ENCODE measurements at regions not wholly inside any gene's neighbourhood (a gene's known extent, or its start where the extent isn't known, plus 50 kb on each side); places are given as distances from the start of the nearest gene placed in this dataset.

DNA sequence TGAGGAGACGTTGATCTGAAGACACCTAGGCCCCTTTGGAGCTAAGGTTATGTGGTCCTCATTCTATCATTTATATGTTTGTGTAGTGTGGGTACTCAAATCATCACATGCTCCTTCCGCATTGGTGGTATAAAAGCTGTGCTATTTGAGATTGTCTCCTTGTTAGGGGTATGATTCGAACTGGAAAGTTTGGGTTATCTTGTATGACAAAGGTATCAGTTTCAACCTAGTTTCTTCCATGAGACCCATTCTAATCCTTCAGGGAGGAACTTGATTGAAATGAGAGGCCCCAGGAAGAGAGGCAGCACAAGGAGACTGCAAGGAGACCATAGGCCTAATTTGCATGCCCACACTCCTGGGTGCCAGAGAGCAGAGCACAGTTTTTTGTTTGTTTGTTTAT lies 104.2 kb upstream of the TIAM2 start:
- H3K4me1 ChIP-seq, result no peaks in the 10 kb centered on the region
- intact Hi-C loops (cut with DNase I; ENCODE audit: low total_unique reads), result no loop called here
- no peak for DNase-seq
- no peaks in the 10 kb centered on the region for H3K27me3 ChIP-seq
- no peaks in the 10 kb centered on the region for H3K9me3 ChIP-seq
- H3K4me3 ChIP-seq, result no peak overlapping the region
- H3K27ac ChIP-seq, result no peak overlapping the region
- no peak for TF ChIP-seq POLR2A (IDR thresholded peaks at IDR 0.05)
- TF ChIP-seq, protein P1, sequence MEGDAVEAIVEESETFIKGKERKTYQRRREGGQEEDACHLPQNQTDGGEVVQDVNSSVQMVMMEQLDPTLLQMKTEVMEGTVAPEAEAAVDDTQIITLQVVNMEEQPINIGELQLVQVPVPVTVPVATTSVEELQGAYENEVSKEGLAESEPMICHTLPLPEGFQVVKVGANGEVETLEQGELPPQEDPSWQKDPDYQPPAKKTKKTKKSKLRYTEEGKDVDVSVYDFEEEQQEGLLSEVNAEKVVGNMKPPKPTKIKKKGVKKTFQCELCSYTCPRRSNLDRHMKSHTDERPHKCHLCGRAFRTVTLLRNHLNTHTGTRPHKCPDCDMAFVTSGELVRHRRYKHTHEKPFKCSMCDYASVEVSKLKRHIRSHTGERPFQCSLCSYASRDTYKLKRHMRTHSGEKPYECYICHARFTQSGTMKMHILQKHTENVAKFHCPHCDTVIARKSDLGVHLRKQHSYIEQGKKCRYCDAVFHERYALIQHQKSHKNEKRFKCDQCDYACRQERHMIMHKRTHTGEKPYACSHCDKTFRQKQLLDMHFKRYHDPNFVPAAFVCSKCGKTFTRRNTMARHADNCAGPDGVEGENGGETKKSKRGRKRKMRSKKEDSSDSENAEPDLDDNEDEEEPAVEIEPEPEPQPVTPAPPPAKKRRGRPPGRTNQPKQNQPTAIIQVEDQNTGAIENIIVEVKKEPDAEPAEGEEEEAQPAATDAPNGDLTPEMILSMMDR (IDR thresholded peaks at IDR 0.05), result no peak
- no peaks in the 10 kb centered on the region for H3K36me3 ChIP-seq

DNA sequence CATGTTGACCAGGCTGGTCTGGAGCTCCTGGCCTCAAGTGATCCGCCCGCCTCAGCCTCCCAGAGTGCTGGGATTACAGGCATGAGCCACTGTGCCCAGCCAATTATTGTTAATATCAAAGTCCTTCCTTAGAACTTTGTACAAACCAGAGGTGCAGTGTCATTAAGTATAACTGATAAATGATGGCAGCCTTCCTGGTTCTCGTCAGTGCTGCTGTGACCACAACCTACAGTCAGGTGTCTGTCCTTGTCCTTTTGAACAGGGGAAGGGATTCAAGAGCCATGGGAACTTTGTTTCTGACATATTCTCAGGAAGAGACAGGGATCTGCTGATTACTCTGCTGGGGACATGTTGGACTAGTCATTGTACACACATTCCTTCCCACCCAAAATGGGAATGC lies 103.2 kb upstream of the TIAM2 start:
- intact Hi-C loops (cut with DNase I; ENCODE audit: low total_unique reads), result no loop called here
- TF ChIP-seq, protein P1 (IDR thresholded peaks at IDR 0.05), result no peak
- no peak for TF ChIP-seq POLR2A (IDR thresholded peaks at IDR 0.05)
- DNase-seq, result no peak
- no peak overlapping the region for H3K27ac ChIP-seq
- no peaks in the 10 kb centered on the region for H3K4me1 ChIP-seq
- no peaks in the 10 kb centered on the region for H3K36me3 ChIP-seq
- H3K27me3 ChIP-seq, result no peaks in the 10 kb centered on the region
- H3K9me3 ChIP-seq, result no peaks in the 10 kb centered on the region
- H3K4me3 ChIP-seq, result no peak overlapping the region

DNA sequence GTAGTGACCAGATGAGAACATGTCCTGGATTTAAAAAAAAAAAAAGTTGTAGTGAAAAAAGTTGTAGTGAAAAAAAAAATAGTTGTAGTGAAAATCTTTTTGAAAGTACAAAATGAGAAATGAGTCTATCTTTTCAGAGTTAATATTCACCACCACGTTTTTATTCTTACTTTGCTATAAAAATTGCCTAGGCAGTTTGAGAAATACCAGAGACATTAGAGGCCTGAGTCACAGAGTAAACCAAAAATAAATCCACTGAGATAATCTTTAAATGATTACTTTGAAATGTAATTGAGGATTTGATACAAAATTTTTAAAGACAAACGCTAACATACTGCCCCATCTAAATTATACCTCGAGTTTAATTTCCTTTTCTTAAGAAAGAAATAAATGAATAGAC lies 101.2 kb upstream of the TIAM2 start:
- Histone ChIP-seq H3K27ac (no peak overlapping the region), H3K9me3 (no peaks in the 10 kb centered on the region), H3K4me3 (no peak overlapping the region), H3K27me3 (no peaks in the 10 kb centered on the region), H3K36me3 (no peaks in the 10 kb centered on the region), H3K4me1 (no peaks in the 10 kb centered on the region)
- TF ChIP-seq POLR2A (IDR thresholded peaks at IDR 0.05), result no peak
- TF ChIP-seq, protein P1 (IDR thresholded peaks at IDR 0.05), result no peak
- no peak for DNase-seq
- intact Hi-C loops (cut with DNase I; ENCODE audit: low total_unique reads), result no loop called here

DNA sequence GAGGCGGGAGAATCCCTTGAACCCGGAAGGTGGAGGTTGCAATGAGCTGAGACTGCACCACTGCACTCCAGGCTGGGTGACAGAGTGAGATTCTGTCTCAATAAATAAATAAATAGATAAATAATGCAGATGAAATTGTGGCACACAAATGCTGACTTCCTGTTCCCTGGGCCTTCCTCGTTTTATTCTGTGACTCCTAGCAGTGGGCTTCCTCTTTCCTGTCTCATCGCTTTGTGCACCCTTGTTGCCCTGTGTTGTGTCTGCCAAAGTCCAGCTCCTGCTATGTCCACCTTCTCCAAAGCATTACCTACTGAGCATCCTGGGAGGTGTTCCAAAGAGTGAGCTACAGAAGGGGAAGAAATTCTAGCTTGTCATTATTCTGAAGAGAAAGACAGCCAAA lies 100.2 kb upstream of the TIAM2 start:
- intact Hi-C loops (cut with DNase I; ENCODE audit: low total_unique reads), result no loop called here
- no peak overlapping the region for H3K27ac ChIP-seq

DNA sequence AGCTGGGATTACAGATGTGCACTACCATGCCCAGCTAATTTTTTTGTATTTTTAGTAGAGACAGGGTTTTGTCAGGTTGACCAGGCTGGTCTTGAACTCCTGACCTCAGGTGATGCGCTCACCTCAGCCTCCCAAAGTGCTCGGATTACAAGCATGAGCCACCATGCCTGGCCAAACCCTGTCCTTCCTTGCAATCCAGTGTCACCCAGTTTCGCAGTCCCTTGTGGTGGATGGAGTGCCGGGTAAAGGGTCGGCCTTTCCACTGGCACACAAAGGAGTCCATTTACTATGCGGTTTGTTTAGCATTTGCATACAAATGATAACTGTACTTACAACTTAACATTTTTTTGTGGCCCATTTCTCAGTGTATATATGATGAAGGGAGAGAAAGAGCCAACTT lies 99.3 kb upstream of the TIAM2 start:
- Histone ChIP-seq H3K4me1 (no peaks in the 10 kb centered on the region), H3K27me3 (no peaks in the 10 kb centered on the region), H3K36me3 (no peaks in the 10 kb centered on the region), H3K4me3 (no peak overlapping the region), H3K27ac (no peak overlapping the region), H3K9me3 (no peaks in the 10 kb centered on the region)
- intact Hi-C loops (cut with DNase I; ENCODE audit: low total_unique reads), result no loop called here
- no peak for DNase-seq
- no peak for TF ChIP-seq POLR2A (IDR thresholded peaks at IDR 0.05)
- TF ChIP-seq, protein P1 (IDR thresholded peaks at IDR 0.05), result no peak

More for the DNA sequence above, 100.2 kb upstream of the TIAM2 start:
- Histone ChIP-seq H3K4me3 (no peak overlapping the region), H3K9me3 (no peaks in the 10 kb centered on the region), H3K36me3 (no peaks in the 10 kb centered on the region), H3K27me3 (no peaks in the 10 kb centered on the region), H3K4me1 (no peaks in the 10 kb centered on the region)
- no peak for TF ChIP-seq POLR2A (IDR thresholded peaks at IDR 0.05)
- TF ChIP-seq, protein P1 (IDR thresholded peaks at IDR 0.05), result no peak
- DNase-seq, result no peak

All from uterus (tissue), 3 donors.